Calu3 (cell line): ENCODE measurements at regions not wholly inside any gene's neighbourhood (a gene's known extent, or its start where the extent isn't known, plus 50 kb on each side); places are given as distances from the start of the nearest gene placed in this dataset.

ENCODE experiments used
- BruUV-seq: library from RNA; stranded (reverse); fragments of 400-500 nt; replicated peaks from 2 replicates; lab custom pipeline; 2021; lab: Mats Ljungman, UMichigan
- CTCF ChIA-PET: fragments of 300-600 bp; sonication (Branson Sonifier 250); formaldehyde crosslinking; loops from one replicate; lab custom pipeline; 2022; ENCODE audit warnings: antibody characterized with exemption; lab: Charles Lee
- DNase-seq: peaks from one replicate; pipeline ENCODE4 v3.0.0; 2022
- H3K27ac Mint-ChIP-seq: one replicate; pipeline ENCODE4 v1.8.0; 2022; ENCODE audit warnings: mixed read lengths; ENCODE audit not compliant: unreplicated experiment
- H3K27me3 Mint-ChIP-seq: one replicate; pipeline ENCODE4 v1.8.0; 2022; ENCODE audit warnings: mixed read lengths; ENCODE audit not compliant: unreplicated experiment
- H3K36me3 Mint-ChIP-seq: one replicate; pipeline ENCODE4 v1.8.0; 2022; ENCODE audit warnings: mild to moderate bottlenecking, moderate library complexity, mixed read lengths; ENCODE audit not compliant: insufficient read depth, unreplicated experiment
- H3K4me1 Mint-ChIP-seq: one replicate; pipeline ENCODE4 v1.8.0; 2022; ENCODE audit warnings: mild to moderate bottlenecking, low read depth, mixed read lengths; ENCODE audit not compliant: unreplicated experiment
- H3K4me3 Mint-ChIP-seq: one replicate; pipeline ENCODE4 v1.8.0; 2022; ENCODE audit warnings: mild to moderate bottlenecking, low read depth, moderate library complexity, mixed read lengths; ENCODE audit not compliant: unreplicated experiment
- H3K9me3 Mint-ChIP-seq: one replicate; pipeline ENCODE4 v1.8.0; 2022; ENCODE audit warnings: low read depth, mixed read lengths; ENCODE audit not compliant: unreplicated experiment
- intact Hi-C: fragments of 100-400 bp; cut with micrococcal nuclease; formaldehyde crosslinking; loops from one replicate; pipeline ENCODE4 v1.10.0; 2022; ENCODE audit not compliant: unreplicated experiment
- TF ChIP-seq, protein P1 (sequence below): fragments of 200-600 bp; IDR thresholded peaks from one replicate; pipeline ENCODE4 v1.8.0; 2022; ENCODE audit warnings: antibody characterized with exemption; ENCODE audit not compliant: unreplicated experiment

GRCh38 chr14:76274324-76274723, 101.6 kb upstream of the ESRRB start:
- intact Hi-C loops = no loop called here
- no peak overlapping the region for H3K4me3 Mint-ChIP-seq
- H3K27ac Mint-ChIP-seq = no peak overlapping the region

GRCh38 chr14:76277586-76278130, 98.3 kb upstream of the ESRRB start:
- intact Hi-C loops = no loop called here
- Mint-ChIP-seq H3K36me3 (no peaks in the 10 kb centered on the region), H3K4me1 (no peaks in the 10 kb centered on the region), H3K27ac (no peak overlapping the region), H3K9me3 (no peaks in the 10 kb centered on the region), H3K27me3 (peaks cover 8% of the 10 kb centered on the region), H3K4me3 (no peak overlapping the region)
- no peak for DNase-seq
- CTCF ChIA-PET = interaction anchor here (1.5 kb wide), 1 partner anchor 16 kb away, joined by 5 read pairs; no protein-coding TSS in a partner anchor
- TF ChIP-seq, protein P1, sequence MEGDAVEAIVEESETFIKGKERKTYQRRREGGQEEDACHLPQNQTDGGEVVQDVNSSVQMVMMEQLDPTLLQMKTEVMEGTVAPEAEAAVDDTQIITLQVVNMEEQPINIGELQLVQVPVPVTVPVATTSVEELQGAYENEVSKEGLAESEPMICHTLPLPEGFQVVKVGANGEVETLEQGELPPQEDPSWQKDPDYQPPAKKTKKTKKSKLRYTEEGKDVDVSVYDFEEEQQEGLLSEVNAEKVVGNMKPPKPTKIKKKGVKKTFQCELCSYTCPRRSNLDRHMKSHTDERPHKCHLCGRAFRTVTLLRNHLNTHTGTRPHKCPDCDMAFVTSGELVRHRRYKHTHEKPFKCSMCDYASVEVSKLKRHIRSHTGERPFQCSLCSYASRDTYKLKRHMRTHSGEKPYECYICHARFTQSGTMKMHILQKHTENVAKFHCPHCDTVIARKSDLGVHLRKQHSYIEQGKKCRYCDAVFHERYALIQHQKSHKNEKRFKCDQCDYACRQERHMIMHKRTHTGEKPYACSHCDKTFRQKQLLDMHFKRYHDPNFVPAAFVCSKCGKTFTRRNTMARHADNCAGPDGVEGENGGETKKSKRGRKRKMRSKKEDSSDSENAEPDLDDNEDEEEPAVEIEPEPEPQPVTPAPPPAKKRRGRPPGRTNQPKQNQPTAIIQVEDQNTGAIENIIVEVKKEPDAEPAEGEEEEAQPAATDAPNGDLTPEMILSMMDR = no peak
- no TSS peak for BruUV-seq

More at GRCh38 chr14:76274324-76274723, 101.6 kb upstream of the ESRRB start:
- peaks cover 32% of the 10 kb centered on the region for H3K27me3 Mint-ChIP-seq
- H3K4me1 Mint-ChIP-seq = no peaks in the 10 kb centered on the region
- TF ChIP-seq, protein P1 = no peak
- H3K9me3 Mint-ChIP-seq = no peaks in the 10 kb centered on the region
- BruUV-seq = no TSS peak
- DNase-seq = no peak
- no peaks in the 10 kb centered on the region for H3K36me3 Mint-ChIP-seq
- CTCF ChIA-PET = no interaction called here

DNA sequence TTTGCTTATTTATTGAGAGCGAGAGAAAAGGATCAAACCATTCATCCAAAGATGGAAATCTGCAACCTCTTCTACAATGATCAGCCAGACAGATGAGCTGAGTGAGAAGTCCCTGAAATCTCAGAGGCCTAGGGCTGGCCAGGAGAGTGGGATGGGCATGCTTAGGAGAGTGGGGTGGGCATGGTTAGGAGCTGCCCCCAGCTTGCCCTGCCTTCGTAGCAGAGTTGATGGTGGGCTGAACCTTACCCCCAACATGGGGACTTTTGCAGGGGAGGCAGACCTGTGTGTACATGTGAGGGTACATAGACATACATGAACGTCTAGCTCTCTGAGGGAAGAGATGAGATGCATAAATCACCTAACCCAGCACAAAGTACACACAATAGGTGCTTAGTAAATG, 95.7 kb upstream of the ESRRB start:
- Mint-ChIP-seq H3K27me3 (no peaks in the 10 kb centered on the region), H3K4me3 (no peak overlapping the region), H3K4me1 (no peaks in the 10 kb centered on the region), H3K27ac (no peak overlapping the region), H3K9me3 (no peaks in the 10 kb centered on the region), H3K36me3 (no peaks in the 10 kb centered on the region)
- BruUV-seq = no TSS peak
- CTCF ChIA-PET = no interaction called here
- intact Hi-C loops = no loop called here
- TF ChIP-seq, protein P1 = no peak
- no peak for DNase-seq

DNA sequence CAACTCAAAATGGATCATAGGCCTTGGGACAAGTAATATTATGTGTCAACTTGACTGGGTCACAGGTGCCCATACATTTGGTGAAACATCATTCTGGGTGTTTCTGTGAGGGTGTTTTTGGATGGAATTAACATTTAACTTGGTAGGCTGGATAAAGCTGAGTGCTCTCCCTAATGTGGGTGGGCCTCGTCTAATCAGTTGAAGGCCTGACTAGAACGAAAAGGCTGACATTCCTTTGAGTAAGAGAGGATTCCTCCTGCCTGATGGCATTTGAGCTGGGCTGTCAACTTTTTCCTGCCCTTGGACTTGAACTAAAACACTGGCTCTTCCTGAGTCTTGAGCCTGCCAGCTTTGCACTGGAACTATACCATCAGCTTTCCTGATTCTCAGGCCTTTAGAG, 93.4 kb upstream of the ESRRB start:
- Mint-ChIP-seq H3K27ac (no peak overlapping the region), H3K27me3 (no peaks in the 10 kb centered on the region), H3K9me3 (no peaks in the 10 kb centered on the region), H3K36me3 (no peaks in the 10 kb centered on the region), H3K4me3 (no peak overlapping the region), H3K4me1 (no peaks in the 10 kb centered on the region)
- intact Hi-C loops = no loop called here
- DNase-seq = no peak
- TF ChIP-seq, protein P1 = no peak
- BruUV-seq = no TSS peak
- CTCF ChIA-PET = no interaction called here
